OCI-LY1 (cell line): ENCODE measurements at regions not wholly inside any gene's neighbourhood (a gene's known extent, or its start where the extent isn't known, plus 50 kb on each side); places are given as distances from the start of the nearest gene placed in this dataset.

Experiments used
- H2AFZ ChIP-seq: fragments of 200-600 bp; sonication (generic), shearing (Covaris generic); 2 replicates; pipeline ENCODE4 v1.6.0; 2014; ENCODE audit warnings: antibody characterized with exemption, mild to moderate bottlenecking, low read length
- H3F3A ChIP-seq: fragments of 200-600 bp; sonication (generic), shearing (Covaris generic); 2 replicates; pipeline ENCODE4 v1.6.0; 2014; ENCODE audit warnings: mild to moderate bottlenecking, antibody characterized with exemption, low read length, moderate library complexity; ENCODE audit not compliant: insufficient read depth
- H3K27ac ChIP-seq: fragments of 200-600 bp; sonication (generic); 2 replicates; pipeline ENCODE4 v1.5.1; 2014; ENCODE audit warnings: low read length, mixed run types, mild to moderate bottlenecking, low read depth; ENCODE audit not compliant: poor library complexity, severe bottlenecking
- H3K27me3 ChIP-seq: fragments of 200-600 bp; sonication (generic); 2 replicates; pipeline ENCODE4 v1.6.0; 2014; ENCODE audit warnings: antibody characterized with exemption, mild to moderate bottlenecking, low read length, moderate library complexity; ENCODE audit not compliant: insufficient read depth
- H3K36me3 ChIP-seq: fragments of 200-600 bp; sonication (generic); 2 replicates; pipeline ENCODE4 v1.6.1; 2014; ENCODE audit warnings: mild to moderate bottlenecking, antibody characterized with exemption, low read length, moderate library complexity, mixed read lengths; ENCODE audit not compliant: insufficient read depth
- H3K4me1 ChIP-seq: fragments of 200-600 bp; sonication (generic); 2 replicates; pipeline ENCODE4 v1.5.1; 2014; ENCODE audit warnings: mild to moderate bottlenecking, low read length, moderate library complexity; ENCODE audit not compliant: insufficient read depth, severe bottlenecking
- H3K4me2 ChIP-seq: fragments of 200-600 bp; sonication (generic), shearing (Covaris generic); 2 replicates; pipeline ENCODE4 v1.6.1; 2014; ENCODE audit warnings: low read length
- H3K4me3 ChIP-seq: fragments of 200-600 bp; sonication (generic); 2 replicates; pipeline ENCODE4 v1.5.1; 2014; ENCODE audit warnings: low read length, low read depth, mild to moderate bottlenecking, mixed read lengths; ENCODE audit not compliant: poor library complexity, severe bottlenecking
- H3K79me2 ChIP-seq: fragments of 200-600 bp; shearing (Covaris generic); 2 replicates; pipeline ENCODE4 v1.6.1; 2016; ENCODE audit warnings: mixed run types, low read length, mixed read lengths; ENCODE audit not compliant: insufficient read depth
- H3K9ac ChIP-seq: fragments of 200-600 bp; sonication (generic), shearing (Covaris generic); 2 replicates; pipeline ENCODE4 v1.6.1; 2014; ENCODE audit warnings: mild to moderate bottlenecking, low read length, mixed read lengths
- H3K9me2 ChIP-seq: fragments of 200-600 bp; sonication (generic), shearing (Covaris generic); 2 replicates; pipeline ENCODE4 v1.6.1; 2014; ENCODE audit warnings: low read depth, mild to moderate bottlenecking, low read length, mixed read lengths
- H3K9me3 ChIP-seq: fragments of 200-600 bp; shearing (Covaris generic); 2 replicates; pipeline ENCODE4 v1.6.1; 2014; ENCODE audit warnings: low read length, mixed read lengths
- H4K20me1 ChIP-seq: fragments of 200-600 bp; sonication (generic), shearing (Covaris generic); 2 replicates; pipeline ENCODE4 v1.6.0; 2016; ENCODE audit warnings: mild to moderate bottlenecking, low read length; ENCODE audit not compliant: insufficient read depth
- EZH2 ChIP-seq: fragments of 200-600 bp; sonication (generic), shearing (Covaris generic); IDR thresholded peaks from 2 replicates; pipeline ENCODE4 v1.8.0; 2017; ENCODE audit warnings: borderline replicate concordance, mixed run types, mild to moderate bottlenecking, antibody characterized with exemption, low read length, moderate library complexity, mixed read lengths
- TF ChIP-seq, protein P1 (sequence below): fragments of 200-600 bp; sonication (generic), shearing (Covaris generic); IDR thresholded peaks from 2 replicates; pipeline ENCODE4 v1.5.1; 2017; ENCODE audit warnings: mild to moderate bottlenecking, antibody characterized with exemption, low read length, moderate library complexity, mixed read lengths

DNA sequence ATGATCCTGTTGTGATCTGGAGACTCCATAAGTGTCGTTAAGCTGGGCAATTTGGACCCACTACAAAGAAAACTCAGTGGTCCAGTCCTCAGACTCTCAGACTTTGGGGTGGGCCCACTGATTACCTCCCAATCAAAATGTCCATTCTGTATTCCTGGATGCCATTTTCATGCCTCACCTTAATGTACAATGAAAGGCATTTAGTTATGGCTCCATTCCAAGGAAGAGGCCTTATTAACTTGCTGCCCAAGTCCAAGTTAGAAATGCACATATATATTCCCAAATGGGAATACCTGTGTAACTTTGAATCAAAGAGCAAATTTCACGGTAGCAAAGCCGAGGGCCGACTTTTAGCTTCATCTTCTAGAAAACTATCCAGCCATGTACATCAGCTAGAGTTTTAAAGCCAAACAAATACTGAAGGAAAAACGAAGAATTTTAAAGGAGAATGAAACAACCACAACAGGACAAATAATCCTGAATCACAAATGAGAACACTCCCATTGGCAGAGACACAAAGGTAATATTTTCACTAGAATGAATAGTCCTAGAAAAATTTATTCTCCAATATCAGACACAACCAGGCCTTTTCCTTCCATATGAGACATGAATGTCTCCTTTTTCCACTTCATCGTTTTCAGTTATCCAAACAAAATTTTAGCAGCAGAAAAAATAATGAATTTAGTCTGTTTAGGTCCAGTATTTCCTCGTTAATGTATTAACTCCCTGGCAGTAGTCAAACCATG, 63.7 kb upstream of the HHIP start:
- Histone ChIP-seq H3K9me2 (no peaks in the 10 kb centered on the region), H3K27ac (no peak overlapping the region), H3K4me1 (no peaks in the 10 kb centered on the region), H3K36me3 (no peaks in the 10 kb centered on the region), H3K79me2 (no peaks in the 10 kb centered on the region), H3K4me3 (no peak overlapping the region), H3K27me3 (no peaks in the 10 kb centered on the region), H4K20me1 (no peaks in the 10 kb centered on the region), H3K9me3 (no peaks in the 10 kb centered on the region), H2AFZ (no peak overlapping the region), H3F3A (no peaks in the 10 kb centered on the region), H3K9ac (no peak overlapping the region), H3K4me2 (no peak overlapping the region)
- TF ChIP-seq, protein P1, sequence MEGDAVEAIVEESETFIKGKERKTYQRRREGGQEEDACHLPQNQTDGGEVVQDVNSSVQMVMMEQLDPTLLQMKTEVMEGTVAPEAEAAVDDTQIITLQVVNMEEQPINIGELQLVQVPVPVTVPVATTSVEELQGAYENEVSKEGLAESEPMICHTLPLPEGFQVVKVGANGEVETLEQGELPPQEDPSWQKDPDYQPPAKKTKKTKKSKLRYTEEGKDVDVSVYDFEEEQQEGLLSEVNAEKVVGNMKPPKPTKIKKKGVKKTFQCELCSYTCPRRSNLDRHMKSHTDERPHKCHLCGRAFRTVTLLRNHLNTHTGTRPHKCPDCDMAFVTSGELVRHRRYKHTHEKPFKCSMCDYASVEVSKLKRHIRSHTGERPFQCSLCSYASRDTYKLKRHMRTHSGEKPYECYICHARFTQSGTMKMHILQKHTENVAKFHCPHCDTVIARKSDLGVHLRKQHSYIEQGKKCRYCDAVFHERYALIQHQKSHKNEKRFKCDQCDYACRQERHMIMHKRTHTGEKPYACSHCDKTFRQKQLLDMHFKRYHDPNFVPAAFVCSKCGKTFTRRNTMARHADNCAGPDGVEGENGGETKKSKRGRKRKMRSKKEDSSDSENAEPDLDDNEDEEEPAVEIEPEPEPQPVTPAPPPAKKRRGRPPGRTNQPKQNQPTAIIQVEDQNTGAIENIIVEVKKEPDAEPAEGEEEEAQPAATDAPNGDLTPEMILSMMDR: no peak
- TF ChIP-seq EZH2: no peak

DNA sequence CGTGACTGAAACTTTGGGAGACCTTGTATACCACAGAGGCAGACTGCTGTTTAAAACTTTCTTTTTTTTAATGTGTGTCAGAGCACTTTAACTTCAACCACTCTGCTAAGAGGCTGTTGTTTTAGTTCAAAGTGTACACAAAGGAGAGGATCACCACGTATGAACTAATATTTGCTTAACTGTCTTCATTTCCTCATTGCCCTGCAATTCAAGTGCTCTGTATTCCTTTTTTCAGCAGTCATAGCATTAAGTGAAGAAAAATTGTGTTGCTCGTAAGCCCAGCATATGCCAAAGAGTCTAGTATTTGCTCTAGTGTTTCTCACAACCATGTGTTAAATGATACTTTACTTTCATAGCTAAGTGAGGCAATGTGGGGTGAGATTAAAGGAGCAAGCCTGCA, 63.0 kb upstream of the HHIP start:
- Histone ChIP-seq H3K27ac (no peak overlapping the region), H3K9ac (no peak overlapping the region), H3K9me3 (no peaks in the 10 kb centered on the region), H3F3A (no peaks in the 10 kb centered on the region), H3K4me1 (no peaks in the 10 kb centered on the region), H3K79me2 (no peaks in the 10 kb centered on the region), H3K36me3 (no peaks in the 10 kb centered on the region), H2AFZ (no peak overlapping the region), H3K4me2 (no peak overlapping the region), H3K27me3 (no peaks in the 10 kb centered on the region), H3K9me2 (no peaks in the 10 kb centered on the region), H4K20me1 (no peaks in the 10 kb centered on the region), H3K4me3 (no peak overlapping the region)
- TF ChIP-seq, protein P1: no peak
- no peak for TF ChIP-seq EZH2

DNA sequence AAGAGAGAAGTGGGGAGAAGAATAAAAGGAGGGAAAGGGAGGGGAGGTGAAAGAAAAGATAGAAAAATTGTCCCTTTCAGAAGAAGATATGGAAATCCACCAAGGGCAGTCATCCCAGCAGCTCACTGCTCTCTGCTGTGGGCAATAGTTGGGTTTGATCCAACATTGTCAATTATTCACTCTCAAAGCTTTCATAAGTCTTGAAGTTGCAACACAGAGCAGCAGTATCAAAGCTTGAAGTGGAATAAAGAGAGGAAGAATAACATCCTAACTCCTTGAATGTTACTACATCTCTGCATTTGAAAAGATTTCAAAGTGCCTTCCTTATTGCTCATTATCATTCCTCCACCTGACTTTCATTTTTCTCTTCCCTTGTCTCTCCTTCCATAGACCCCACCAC, 62.3 kb upstream of the HHIP start:
- Histone ChIP-seq H3K9ac (no peak overlapping the region), H3K27ac (no peak overlapping the region), H3K9me2 (no peaks in the 10 kb centered on the region), H3F3A (no peaks in the 10 kb centered on the region), H2AFZ (no peak overlapping the region), H3K4me2 (no peak overlapping the region), H3K36me3 (no peaks in the 10 kb centered on the region), H3K79me2 (no peaks in the 10 kb centered on the region), H3K4me3 (no peak overlapping the region), H4K20me1 (no peaks in the 10 kb centered on the region), H3K4me1 (no peaks in the 10 kb centered on the region), H3K9me3 (no peaks in the 10 kb centered on the region), H3K27me3 (no peaks in the 10 kb centered on the region)
- TF ChIP-seq EZH2: no peak
- TF ChIP-seq, protein P1: no peak
